Adipocyte (in vitro differentiated cells): ENCODE measurements at regions not wholly inside any gene's neighbourhood (a gene's known extent, or its start where the extent isn't known, plus 50 kb on each side); places are given as distances from the start of the nearest gene placed in this dataset.
"Not testable (repeated sequence)": the region's sequence is repeated elsewhere in the genome, so short reads cannot be mapped to it uniquely, and the experiment has no call there.

Experiments
- DNase-seq: peaks from one replicate; pipeline ENCODE4 v3.0.0-alpha.2; 2015; ENCODE audit warnings: low read depth
- H3K27me3 ChIP-seq: replicated peaks from 2 replicates; pipeline ENCODE4 v1.7.0; 2013; ENCODE audit warnings: mild to moderate bottlenecking, low read length, moderate library complexity; ENCODE audit not compliant: control insufficient read depth, insufficient read depth
- H3K36me3 ChIP-seq: 2 replicates; pipeline ENCODE4 v1.7.0; 2013; ENCODE audit warnings: low read length, mild to moderate bottlenecking, moderate library complexity; ENCODE audit not compliant: control insufficient read depth, insufficient read depth, severe bottlenecking
- H3K4me1 ChIP-seq: 2 replicates; pipeline ENCODE4 v1.7.0; 2013; ENCODE audit warnings: mild to moderate bottlenecking, low read length, moderate library complexity; ENCODE audit not compliant: control insufficient read depth, insufficient read depth
- H3K4me3 ChIP-seq: 2 replicates; pipeline ENCODE4 v1.7.0; 2013; ENCODE audit warnings: mild to moderate bottlenecking, low read length, moderate library complexity
- H3K9ac ChIP-seq: 2 replicates; pipeline ENCODE4 v1.7.0; 2013; ENCODE audit warnings: mild to moderate bottlenecking, low read length, moderate library complexity
- H3K9me3 ChIP-seq: 2 replicates; pipeline ENCODE4 v1.7.0; 2013; ENCODE audit warnings: mild to moderate bottlenecking, low read length, moderate library complexity; ENCODE audit not compliant: control insufficient read depth

DNA sequence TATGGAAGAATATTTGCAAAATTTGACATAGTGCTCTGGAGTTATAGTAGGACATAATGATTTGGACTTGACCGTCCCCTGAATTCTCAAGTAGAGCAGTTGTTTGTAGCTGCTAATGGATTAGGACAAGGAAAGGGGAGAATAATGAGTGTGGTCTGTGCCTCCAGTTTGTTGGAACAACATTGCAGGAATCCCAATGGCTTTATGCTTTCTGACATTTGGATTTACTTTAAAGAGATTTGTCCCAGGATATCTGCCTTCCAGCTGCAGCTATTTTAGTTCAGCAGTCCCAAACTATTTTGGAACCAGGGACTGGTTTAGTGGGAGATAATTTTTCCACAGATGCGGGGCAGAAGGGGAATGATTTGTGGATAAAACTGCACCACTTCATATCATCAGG, 648.2 kb downstream of the SLCO4C1 start:
- Histone ChIP-seq H3K9me3 (no peaks in the 10 kb centered on the region), H3K9ac (no peak overlapping the region), H3K27me3 (no peaks in the 10 kb centered on the region), H3K4me3 (no peak overlapping the region), H3K36me3 (no peaks in the 10 kb centered on the region), H3K4me1 (peaks cover 6% of the 10 kb centered on the region)
- no peak for DNase-seq

DNA sequence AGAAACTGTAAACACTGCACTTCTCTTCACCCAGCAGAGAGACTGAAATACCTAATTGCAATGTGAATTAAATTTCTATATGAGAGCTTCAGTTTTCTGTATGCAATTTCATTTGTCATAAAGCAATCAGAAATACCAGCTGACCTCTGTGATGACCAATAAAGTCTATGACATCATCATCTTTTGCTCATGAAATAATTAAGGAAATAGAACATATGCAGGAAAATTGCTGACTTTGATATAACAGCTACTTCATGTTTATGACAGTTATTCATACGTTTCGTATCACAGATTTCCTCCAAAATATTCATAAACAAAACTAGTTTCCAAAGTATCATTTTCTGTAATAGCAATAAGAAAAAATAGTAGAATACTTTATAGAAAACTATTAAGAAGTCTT, 652.3 kb downstream of the SLCO4C1 start:
- Histone ChIP-seq H3K9me3 (no peaks in the 10 kb centered on the region), H3K9ac (no peak overlapping the region), H3K36me3 (no peaks in the 10 kb centered on the region), H3K4me1 (peaks cover 6% of the 10 kb centered on the region), H3K4me3 (no peak overlapping the region), H3K27me3 (no peaks in the 10 kb centered on the region)
- DNase-seq = no peak

DNA sequence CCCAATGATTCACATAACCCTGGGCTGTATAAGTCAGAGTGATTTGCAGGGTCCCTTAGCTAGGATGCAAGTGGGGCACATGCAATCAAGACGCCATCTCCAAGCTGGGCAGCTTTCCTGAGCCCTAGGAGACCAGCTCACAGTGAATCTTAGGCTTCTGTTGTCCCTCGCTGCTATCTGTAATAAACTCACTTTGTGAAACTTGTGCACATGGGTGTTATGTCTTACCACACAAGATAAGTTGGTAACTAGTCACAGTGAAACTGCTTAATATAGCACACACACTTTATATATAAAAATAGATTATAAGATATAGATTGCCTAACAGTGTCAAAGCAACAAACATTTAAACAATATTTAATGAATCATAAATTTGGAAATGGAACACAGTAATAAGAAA, 658.5 kb downstream of the SLCO4C1 start:
- no peak overlapping the region for H3K9ac ChIP-seq
- no peak for DNase-seq
- H3K9me3 ChIP-seq = peaks cover 2% of the 10 kb centered on the region
- no peaks in the 10 kb centered on the region for H3K36me3 ChIP-seq
- no peak overlapping the region for H3K4me3 ChIP-seq
- no peaks in the 10 kb centered on the region for H3K4me1 ChIP-seq
- no peaks in the 10 kb centered on the region for H3K27me3 ChIP-seq

DNA sequence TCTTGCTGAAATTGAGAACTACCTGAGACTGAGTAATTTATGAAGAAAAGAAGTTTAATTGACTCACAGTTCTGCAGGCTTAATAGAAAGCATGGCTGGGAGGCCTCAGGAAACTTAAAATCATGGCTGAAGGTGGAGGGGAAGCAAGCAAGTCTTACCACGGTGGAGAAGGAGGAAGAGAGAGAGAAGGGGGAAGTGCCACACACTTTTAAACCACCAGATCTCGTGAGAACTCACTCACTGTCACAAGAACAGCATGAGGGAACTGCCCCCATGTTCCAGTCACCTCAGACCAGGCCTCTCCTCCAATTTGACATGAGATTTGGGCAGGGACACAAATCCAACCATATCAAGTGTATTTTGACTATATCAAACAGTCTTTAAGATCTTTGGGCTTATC, 668.3 kb downstream of the SLCO4C1 start:
- H3K36me3 ChIP-seq, H3K9ac ChIP-seq, H3K9me3 ChIP-seq, H3K4me1 ChIP-seq, H3K4me3 ChIP-seq, DNase-seq, H3K27me3 ChIP-seq: not testable (repeated sequence)

DNA sequence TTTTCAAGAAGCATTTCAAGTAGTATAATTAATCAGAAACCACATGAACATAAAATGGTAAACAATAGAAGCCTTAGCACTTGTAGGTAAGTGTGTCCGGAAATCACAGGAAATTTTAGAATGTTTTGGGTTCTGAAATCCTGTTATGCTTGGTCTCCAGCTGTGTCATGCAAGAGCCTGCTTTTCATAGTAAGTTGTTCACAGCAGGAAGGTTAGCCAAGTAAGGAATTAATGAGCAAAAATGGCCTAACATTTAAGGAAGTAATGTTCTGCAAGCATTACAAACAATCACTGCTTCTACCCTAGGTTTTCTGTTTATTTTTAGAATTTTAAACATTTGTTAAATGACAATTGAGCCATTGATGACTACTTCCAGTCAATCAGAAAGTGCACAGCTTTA, 669.5 kb downstream of the SLCO4C1 start:
- Histone ChIP-seq H3K9me3 (no peaks in the 10 kb centered on the region), H3K4me1 (no peaks in the 10 kb centered on the region)
- DNase-seq = no peak

DNA sequence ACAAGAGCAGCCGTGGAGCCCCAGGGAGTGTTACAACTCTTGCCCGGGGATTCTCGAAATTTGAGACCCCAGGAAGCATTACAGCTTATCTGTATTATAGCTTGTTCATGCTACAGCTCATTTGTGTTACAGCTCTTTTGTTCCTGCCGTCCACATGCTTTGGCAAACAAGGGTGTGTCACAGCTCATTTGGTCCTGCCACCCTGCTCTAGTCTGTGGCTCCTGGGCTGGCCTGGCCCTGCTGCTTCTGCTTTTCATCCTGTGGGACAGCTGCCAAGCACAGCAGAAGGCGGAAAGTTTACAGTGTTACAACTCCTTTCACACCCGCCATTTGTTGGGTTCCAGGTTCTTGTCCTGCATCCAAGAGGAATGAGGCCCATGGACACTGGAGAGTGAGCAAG, 685.0 kb downstream of the SLCO4C1 start:
- DNase-seq = no peak
- Histone ChIP-seq H3K4me1 (no peaks in the 10 kb centered on the region), H3K9me3 (no peaks in the 10 kb centered on the region), H3K27me3 (no peaks in the 10 kb centered on the region), H3K4me3 (no peak overlapping the region), H3K36me3 (no peaks in the 10 kb centered on the region), H3K9ac (no peak overlapping the region)

More for the DNA sequence above, 669.5 kb downstream of the SLCO4C1 start:
- H3K9ac ChIP-seq = no peak overlapping the region
- no peaks in the 10 kb centered on the region for H3K27me3 ChIP-seq
- H3K36me3 ChIP-seq = no peaks in the 10 kb centered on the region
- H3K4me3 ChIP-seq = no peak overlapping the region

DNA sequence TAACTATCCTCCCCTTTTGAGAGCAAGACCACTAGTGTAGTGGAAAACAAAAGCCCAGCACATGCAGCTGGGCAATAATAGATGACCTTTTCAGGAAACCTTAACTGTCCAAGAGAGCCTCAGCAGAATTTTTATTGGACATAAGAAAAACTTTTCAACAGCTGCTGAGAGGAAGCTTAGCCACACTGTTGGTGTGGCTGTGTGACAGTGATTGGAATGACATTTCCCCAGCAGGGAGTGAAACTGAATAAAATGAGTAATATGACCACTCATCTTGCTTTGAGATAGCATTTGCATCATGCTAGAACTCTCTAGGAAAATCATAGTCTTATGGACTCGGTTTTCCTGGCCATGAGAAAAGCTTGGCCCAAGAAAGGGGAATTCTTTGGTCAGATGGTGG, 687.8 kb downstream of the SLCO4C1 start:
- Histone ChIP-seq H3K27me3 (no peaks in the 10 kb centered on the region), H3K4me1 (no peaks in the 10 kb centered on the region), H3K9ac (no peak overlapping the region), H3K4me3 (no peak overlapping the region), H3K9me3 (no peaks in the 10 kb centered on the region), H3K36me3 (no peaks in the 10 kb centered on the region)
- no peak for DNase-seq

DNA sequence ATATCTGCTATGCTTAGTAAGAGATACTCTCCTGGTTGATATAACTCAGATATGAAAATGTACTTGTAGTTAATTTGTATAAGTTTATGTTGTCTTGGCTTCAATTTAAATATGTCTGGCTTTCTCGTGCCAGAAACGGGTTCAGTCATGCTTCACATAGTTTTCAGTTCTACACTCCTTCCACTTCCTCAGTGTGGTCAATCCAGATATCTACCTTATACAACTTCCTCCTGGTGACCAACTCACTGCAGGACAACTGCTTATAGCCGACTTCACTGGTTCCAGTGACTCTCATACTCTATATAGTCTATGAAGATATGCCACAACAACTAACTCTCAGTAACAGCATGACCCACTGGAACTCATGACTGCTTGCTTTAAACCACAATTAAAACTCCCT, 690.4 kb downstream of the SLCO4C1 start:
- DNase-seq = no peak
- no peaks in the 10 kb centered on the region for H3K9me3 ChIP-seq
- no peak overlapping the region for H3K4me3 ChIP-seq
- H3K27me3 ChIP-seq = no peaks in the 10 kb centered on the region
- H3K36me3 ChIP-seq = no peaks in the 10 kb centered on the region
- H3K9ac ChIP-seq = no peak overlapping the region
- H3K4me1 ChIP-seq = no peaks in the 10 kb centered on the region

DNA sequence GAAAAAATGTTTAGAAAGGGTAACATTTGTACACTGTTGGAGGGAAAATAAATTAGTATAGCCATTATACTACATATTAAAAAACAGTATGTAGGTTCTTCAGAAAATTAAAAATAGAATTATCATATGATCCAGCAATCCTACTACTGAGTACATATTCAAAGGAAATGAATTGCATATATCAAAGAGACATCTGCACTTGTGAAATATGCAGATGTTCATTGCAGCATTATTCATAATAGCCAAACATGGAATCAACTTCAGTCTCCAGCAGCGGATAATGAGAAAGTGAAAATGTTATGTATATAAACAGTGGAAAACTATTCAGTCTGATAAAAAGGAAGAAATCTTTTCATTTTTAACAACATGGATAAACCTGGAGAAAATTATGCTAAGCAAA, 695.5 kb downstream of the SLCO4C1 start:
- Histone ChIP-seq H3K4me1 (no peaks in the 10 kb centered on the region), H3K27me3 (no peaks in the 10 kb centered on the region)
- DNase-seq = no peak

DNA sequence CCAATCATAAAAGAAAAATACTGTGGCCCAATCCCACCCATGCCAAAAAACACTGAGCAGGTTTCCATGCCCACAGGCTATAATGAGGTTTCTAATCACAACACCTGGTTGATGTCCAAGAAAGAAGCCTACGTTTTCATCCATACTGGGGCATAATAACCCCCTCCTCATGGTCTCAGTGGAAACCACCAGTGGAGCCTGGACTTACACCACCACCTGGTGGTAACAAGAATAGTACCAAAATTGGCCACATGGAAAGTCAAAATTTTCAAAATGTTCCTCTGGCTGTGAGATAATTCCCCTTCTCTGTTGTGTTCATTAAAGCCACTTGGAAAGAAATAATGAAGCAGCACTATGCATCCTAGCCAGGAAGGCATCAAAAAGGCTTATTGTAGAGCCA, 687.3 kb upstream of the ST8SIA4 start:
- Histone ChIP-seq H3K9ac (no peak overlapping the region), H3K9me3 (peaks cover 2% of the 10 kb centered on the region), H3K4me1 (peaks cover 9% of the 10 kb centered on the region), H3K27me3 (no peaks in the 10 kb centered on the region), H3K4me3 (no peak overlapping the region), H3K36me3 (no peaks in the 10 kb centered on the region)
- peak; percentile 4 for DNase-seq

More for the DNA sequence above, 695.5 kb downstream of the SLCO4C1 start:
- Histone ChIP-seq H3K9me3 (peaks cover 1% of the 10 kb centered on the region), H3K9ac (no peak overlapping the region), H3K4me3 (no peak overlapping the region), H3K36me3 (no peaks in the 10 kb centered on the region)

DNA sequence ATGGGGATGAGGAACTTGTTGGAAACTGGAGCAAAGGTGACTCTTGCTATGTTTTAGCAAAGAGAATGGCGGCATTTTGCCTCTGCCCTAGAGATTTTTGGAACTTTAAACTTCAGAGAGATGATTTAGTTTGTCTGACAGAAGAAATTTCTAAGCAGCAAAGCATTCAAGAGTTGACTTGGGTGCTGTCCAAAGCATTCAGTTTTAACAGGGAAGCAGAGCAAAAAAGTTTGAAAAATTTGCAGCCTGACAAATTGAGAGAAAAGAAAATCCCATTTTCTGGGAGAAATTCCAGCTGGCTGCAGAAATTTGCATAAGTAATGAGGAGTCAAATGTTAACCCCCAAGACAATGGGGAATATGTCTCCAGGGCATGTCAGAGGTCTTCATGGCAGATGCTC, 682.3 kb upstream of the ST8SIA4 start:
- Histone ChIP-seq H3K9me3 (no peaks in the 10 kb centered on the region), H3K4me1 (peaks cover 16% of the 10 kb centered on the region), H3K9ac (no peak overlapping the region), H3K27me3 (no peaks in the 10 kb centered on the region), H3K36me3 (no peaks in the 10 kb centered on the region), H3K4me3 (no peak overlapping the region)
- no peak for DNase-seq

DNA sequence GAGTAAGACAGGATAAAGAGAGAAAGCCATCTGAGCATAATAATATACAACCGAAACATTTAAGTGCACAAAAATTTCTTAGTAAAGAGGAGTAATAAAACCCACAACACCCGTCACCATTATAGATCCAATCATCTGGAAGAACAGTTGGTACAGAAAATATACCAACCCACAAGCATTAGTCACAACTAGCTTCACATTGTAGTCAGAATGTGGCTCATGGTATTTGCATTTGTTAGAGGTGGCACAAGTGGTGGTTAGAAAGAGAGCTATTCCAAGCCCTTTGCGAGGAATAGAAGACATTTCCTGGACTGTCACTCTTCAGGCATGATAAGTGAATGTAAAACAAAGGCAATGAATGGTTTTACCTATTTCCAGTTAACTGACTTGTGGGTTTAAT, 677.5 kb upstream of the ST8SIA4 start:
- DNase-seq = no peak
- H3K4me1 ChIP-seq = peaks cover 9% of the 10 kb centered on the region
- no peak overlapping the region for H3K9ac ChIP-seq
- no peaks in the 10 kb centered on the region for H3K36me3 ChIP-seq
- H3K27me3 ChIP-seq = no peaks in the 10 kb centered on the region
- no peak overlapping the region for H3K4me3 ChIP-seq
- no peaks in the 10 kb centered on the region for H3K9me3 ChIP-seq
